Fibroblast of lung (primary cell): ENCODE measurements at regions not wholly inside any gene's neighbourhood (a gene's known extent, or its start where the extent isn't known, plus 50 kb on each side); places are given as distances from the start of the nearest gene placed in this dataset.

Source experiments
- DNase-seq, 2 donors: peaks; one replicate each; pipeline versions ENCODE4 v3.0.0 to v3.0.0-alpha.2; 2010; ENCODE audit warnings: low read depth in 2 of 2
- H2AFZ ChIP-seq: 2 replicates; pipeline ENCODE4 v1.5.1; 2012; ENCODE audit warnings: low read length, control low read depth, inconsistent platforms
- H3K27ac ChIP-seq: 2 replicates; pipeline ENCODE4 v1.5.1; 2011; ENCODE audit warnings: low read length, control low read depth; ENCODE audit not compliant: insufficient read depth
- H3K27me3 ChIP-seq: 2 replicates; pipeline ENCODE4 v1.5.1; 2011; ENCODE audit warnings: mild to moderate bottlenecking, low read length; ENCODE audit not compliant: control insufficient read depth, insufficient read depth
- H3K36me3 ChIP-seq: 2 replicates; pipeline ENCODE4 v1.5.1; 2011; ENCODE audit warnings: low read length; ENCODE audit not compliant: control insufficient read depth, insufficient read depth
- H3K4me1 ChIP-seq: 2 replicates; pipeline ENCODE4 v1.5.1; 2011; ENCODE audit warnings: low read length; ENCODE audit not compliant: control insufficient read depth, insufficient read depth; ENCODE audit errors: extremely low read depth
- H3K4me2 ChIP-seq: 2 replicates; pipeline ENCODE4 v1.5.1; 2011; ENCODE audit warnings: low read length, control low read depth; ENCODE audit not compliant: insufficient read depth; ENCODE audit errors: extremely low read depth
- H3K4me3 ChIP-seq, 4 experiments: fragments of 200-600 bp in 1 of 4; sonication (generic) in 1 of 4; replicated peaks in 1 of 4; 2 replicates each; pipeline ENCODE4 v1.5.1; 2011 to 2016; ENCODE audit warnings: low read length in 4 of 4, low read depth in 3 of 4, mild to moderate bottlenecking in 3 of 4, control low read depth in 2 of 4, inconsistent platforms in 1 of 4, mixed read lengths in 1 of 4; ENCODE audit not compliant: insufficient read depth in 1 of 4; ENCODE audit errors: control extremely low read depth in 1 of 4
- H3K79me2 ChIP-seq: 2 replicates; pipeline ENCODE4 v1.5.1; 2012; ENCODE audit warnings: mild to moderate bottlenecking, low read length, inconsistent platforms; ENCODE audit not compliant: control insufficient read depth, insufficient read depth
- H3K9ac ChIP-seq: 2 replicates; pipeline ENCODE4 v1.5.1; 2011; ENCODE audit warnings: mild to moderate bottlenecking, low read length, control low read depth; ENCODE audit not compliant: insufficient read depth
- H3K9me3 ChIP-seq: 2 replicates; pipeline ENCODE4 v1.5.1; 2012; ENCODE audit warnings: low read depth, low read length; ENCODE audit not compliant: control insufficient read depth, insufficient read depth
- H4K20me1 ChIP-seq: 2 replicates; pipeline ENCODE4 v1.5.1; 2011; ENCODE audit warnings: low read length; ENCODE audit not compliant: control insufficient read depth, insufficient read depth; ENCODE audit errors: extremely low read depth
- EZH2 ChIP-seq: IDR thresholded peaks from 2 replicates; pipeline ENCODE4 v1.5.1; 2012; ENCODE audit warnings: low read length, control low read depth, mild to moderate bottlenecking; ENCODE audit errors: missing control alignments
- TF ChIP-seq, protein P1 (sequence below), 2 donors: IDR thresholded peaks in 1 of 2; conservative IDR thresholded peaks in 1 of 2; 1 replicate in 1 of 2; 2 replicates in 1 of 2; pipeline ENCODE4 v1.5.1; 2011 to 2012; ENCODE audit warnings: low read length in 2 of 2, control low read depth in 1 of 2, inconsistent platforms in 1 of 2, low read depth in 1 of 2, mild to moderate bottlenecking in 1 of 2

DNA sequence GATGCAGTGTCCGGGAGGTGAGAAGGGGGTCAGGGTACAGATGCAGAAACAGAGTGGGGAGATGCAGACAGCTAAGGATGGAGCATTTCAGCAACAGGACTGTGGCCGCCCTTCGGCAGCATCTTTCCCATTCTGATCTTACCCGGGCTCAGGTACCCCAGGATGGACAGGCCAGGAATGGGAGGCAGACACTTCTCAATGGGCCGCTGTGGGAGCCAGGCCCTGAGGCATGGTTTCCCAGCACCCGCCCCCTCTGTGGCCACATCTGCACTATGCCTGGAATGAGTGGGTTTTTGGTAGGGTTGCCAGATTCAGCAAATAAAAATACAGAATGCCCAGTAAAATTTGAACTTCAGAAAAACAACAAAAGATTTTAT is 105.2 kb upstream of the CTBP2 start:
- Histone ChIP-seq H3K9me3 (no peaks in the 10 kb centered on the region), H3K4me2 (no peak overlapping the region), H3K4me3 (no peak overlapping the region), H3K9ac (no peak overlapping the region), H3K27me3 (no peaks in the 10 kb centered on the region), H4K20me1 (no peaks in the 10 kb centered on the region), H3K36me3 (no peaks in the 10 kb centered on the region), H2AFZ (no peak overlapping the region), H3K27ac (no peak overlapping the region), H3K4me1 (no peaks in the 10 kb centered on the region), H3K79me2 (no peaks in the 10 kb centered on the region)
- TF ChIP-seq, protein P1, sequence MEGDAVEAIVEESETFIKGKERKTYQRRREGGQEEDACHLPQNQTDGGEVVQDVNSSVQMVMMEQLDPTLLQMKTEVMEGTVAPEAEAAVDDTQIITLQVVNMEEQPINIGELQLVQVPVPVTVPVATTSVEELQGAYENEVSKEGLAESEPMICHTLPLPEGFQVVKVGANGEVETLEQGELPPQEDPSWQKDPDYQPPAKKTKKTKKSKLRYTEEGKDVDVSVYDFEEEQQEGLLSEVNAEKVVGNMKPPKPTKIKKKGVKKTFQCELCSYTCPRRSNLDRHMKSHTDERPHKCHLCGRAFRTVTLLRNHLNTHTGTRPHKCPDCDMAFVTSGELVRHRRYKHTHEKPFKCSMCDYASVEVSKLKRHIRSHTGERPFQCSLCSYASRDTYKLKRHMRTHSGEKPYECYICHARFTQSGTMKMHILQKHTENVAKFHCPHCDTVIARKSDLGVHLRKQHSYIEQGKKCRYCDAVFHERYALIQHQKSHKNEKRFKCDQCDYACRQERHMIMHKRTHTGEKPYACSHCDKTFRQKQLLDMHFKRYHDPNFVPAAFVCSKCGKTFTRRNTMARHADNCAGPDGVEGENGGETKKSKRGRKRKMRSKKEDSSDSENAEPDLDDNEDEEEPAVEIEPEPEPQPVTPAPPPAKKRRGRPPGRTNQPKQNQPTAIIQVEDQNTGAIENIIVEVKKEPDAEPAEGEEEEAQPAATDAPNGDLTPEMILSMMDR (conservative IDR thresholded peaks at IDR 0.05 in 1 of 2, IDR thresholded peaks at IDR 0.05 in 1 of 2; ENCODE audit: low read depth in 1 of 2, low read length in 2 of 2), result no peak
- no peak for TF ChIP-seq EZH2
- DNase-seq, result peak in 1 of 2 donors; percentile 36

DNA sequence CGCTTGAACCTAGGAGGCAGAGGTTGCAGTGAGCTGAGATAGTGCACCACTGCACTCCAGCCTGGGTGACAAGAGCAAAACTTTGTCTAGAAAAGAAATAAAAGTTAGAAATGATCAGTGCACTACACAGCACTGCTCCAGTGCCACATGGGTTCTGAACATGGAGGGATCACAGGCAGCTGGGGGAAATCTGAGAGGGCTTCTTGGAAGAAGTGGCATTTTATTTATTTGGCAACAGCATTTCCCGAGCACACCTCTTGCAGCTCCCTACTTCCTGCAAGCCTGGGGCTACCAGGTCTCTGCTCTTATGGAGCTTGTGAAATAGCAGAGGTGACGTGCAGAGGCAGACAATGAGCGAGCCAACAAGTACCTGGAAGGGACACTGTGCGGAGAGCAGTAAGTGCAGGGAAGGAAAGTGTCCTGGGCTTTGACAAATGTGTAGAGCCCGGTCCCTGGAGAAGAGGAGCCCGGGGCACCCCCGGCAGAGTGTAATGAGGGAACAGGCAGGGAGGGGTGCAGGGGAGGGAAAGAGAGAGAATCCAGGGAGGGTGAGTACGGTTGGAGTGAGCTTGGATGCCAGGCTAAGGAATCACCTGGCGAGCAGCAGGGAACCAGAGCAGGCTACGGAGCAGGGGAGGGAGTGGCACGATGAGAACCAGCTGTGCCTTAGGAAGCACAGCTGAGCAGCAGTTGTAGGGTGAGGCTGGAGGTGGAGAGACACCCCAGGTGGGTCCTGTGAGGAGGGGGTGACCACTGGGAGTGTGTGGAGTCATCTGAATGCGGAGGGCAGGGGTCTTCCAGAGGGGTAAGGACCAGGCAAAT is 104.6 kb upstream of the CTBP2 start:
- no peak overlapping the region for H2AFZ ChIP-seq
- no peak overlapping the region for H3K9ac ChIP-seq
- no peaks in the 10 kb centered on the region for H3K9me3 ChIP-seq
- no peaks in the 10 kb centered on the region for H3K27me3 ChIP-seq
- H3K79me2 ChIP-seq, result no peaks in the 10 kb centered on the region
- TF ChIP-seq, protein P1 (conservative IDR thresholded peaks at IDR 0.05 in 1 of 2, IDR thresholded peaks at IDR 0.05 in 1 of 2; ENCODE audit: low read depth in 1 of 2, low read length in 2 of 2), result no peak
- no peak for TF ChIP-seq EZH2
- no peak overlapping the region for H3K4me2 ChIP-seq
- H4K20me1 ChIP-seq, result no peaks in the 10 kb centered on the region
- H3K36me3 ChIP-seq, result no peaks in the 10 kb centered on the region
- no peak for DNase-seq
- no peak overlapping the region for H3K4me3 ChIP-seq
- no peak overlapping the region for H3K27ac ChIP-seq
- no peaks in the 10 kb centered on the region for H3K4me1 ChIP-seq

DNA sequence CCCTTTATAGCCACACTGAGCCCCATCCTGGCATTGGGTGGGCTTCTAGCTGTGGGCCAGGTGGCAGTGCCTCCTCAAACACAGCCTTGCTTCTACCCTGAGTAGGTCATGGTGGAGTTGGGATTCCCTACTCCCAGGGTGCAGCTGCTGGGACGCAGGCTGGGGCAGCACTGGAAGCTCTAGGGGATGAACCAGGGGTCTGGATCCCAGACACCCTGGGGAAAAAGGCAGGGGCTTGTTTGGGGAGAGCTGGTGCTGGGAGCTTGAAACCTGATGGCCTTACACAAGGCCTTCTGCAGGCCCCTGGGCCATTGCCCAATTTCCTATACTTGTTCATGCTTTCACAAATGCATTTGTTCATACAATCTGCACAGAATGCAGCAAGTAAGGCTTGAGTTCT is 103.7 kb upstream of the CTBP2 start:
- no peaks in the 10 kb centered on the region for H3K36me3 ChIP-seq
- no peak overlapping the region for H3K9ac ChIP-seq
- H4K20me1 ChIP-seq, result no peaks in the 10 kb centered on the region
- H3K4me2 ChIP-seq, result no peak overlapping the region
- no peaks in the 10 kb centered on the region for H3K9me3 ChIP-seq
- no peak for DNase-seq
- TF ChIP-seq EZH2, result no peak
- H3K4me3 ChIP-seq, result no peak overlapping the region
- no peak overlapping the region for H3K27ac ChIP-seq
- no peak overlapping the region for H2AFZ ChIP-seq
- no peaks in the 10 kb centered on the region for H3K4me1 ChIP-seq
- H3K27me3 ChIP-seq, result no peaks in the 10 kb centered on the region
- H3K79me2 ChIP-seq, result no peaks in the 10 kb centered on the region
